Activated naive CD8-positive, alpha-beta T cell treated with anti-CD3 and anti-CD28 coated beads, Interleukin-2, amount 50 U/mL, for 24 hours (primary cell): ENCODE measurements at regions not wholly inside any gene's neighbourhood (a gene's known extent, or its start where the extent isn't known, plus 50 kb on each side); places are given as distances from the start of the nearest gene placed in this dataset.
"Not testable (repeated sequence)": the region's sequence is repeated elsewhere in the genome, so short reads cannot be mapped to it uniquely, and the experiment has no call there.

Source experiments
- ATAC-seq: fragments of 150-1000 bp; cut with Tn5 transposase; one replicate; pipeline ENCODE4 v1.10.0; 2021
- DNase-seq: peaks from one replicate; pipeline ENCODE4 v3.0.0; 2021
- H3K27ac Mint-ChIP-seq: one replicate; pipeline ENCODE4 v1.8.0; 2021; ENCODE audit warnings: mild to moderate bottlenecking, mixed read lengths
- H3K27me3 Mint-ChIP-seq: one replicate; pipeline ENCODE4 v1.8.0; 2021; ENCODE audit warnings: mixed read lengths
- H3K36me3 Mint-ChIP-seq: one replicate; pipeline ENCODE4 v1.8.0; 2021; ENCODE audit warnings: low read depth, mixed read lengths
- H3K4me1 Mint-ChIP-seq: one replicate; pipeline ENCODE4 v1.8.0; 2021; ENCODE audit warnings: mixed read lengths
- H3K4me3 Mint-ChIP-seq: one replicate; pipeline ENCODE4 v1.8.0; 2021; ENCODE audit warnings: mild to moderate bottlenecking, moderate library complexity, mixed read lengths
- H3K9me3 Mint-ChIP-seq: one replicate; pipeline ENCODE4 v1.8.0; 2021; ENCODE audit warnings: mixed read lengths

- no peaks in the 10 kb centered on the region for H3K36me3 Mint-ChIP-seq
- ATAC-seq (no peak), DNase-seq (no peak)
- H3K27ac Mint-ChIP-seq: no peak overlapping the region
- no peaks in the 10 kb centered on the region for H3K9me3 Mint-ChIP-seq
- H3K4me1 Mint-ChIP-seq: no peaks in the 10 kb centered on the region
- no peaks in the 10 kb centered on the region for H3K27me3 Mint-ChIP-seq
- H3K4me3 Mint-ChIP-seq: no peak overlapping the region
These were observed 380.3 kb downstream of the CCER1 start for GRCh38 chr12:90574676-90575075.

- ATAC-seq (no peak), DNase-seq (no peak)
- H3K27ac Mint-ChIP-seq: no peak overlapping the region
- no peaks in the 10 kb centered on the region for H3K9me3 Mint-ChIP-seq
- no peaks in the 10 kb centered on the region for H3K4me1 Mint-ChIP-seq
- no peak overlapping the region for H3K4me3 Mint-ChIP-seq
- H3K36me3 Mint-ChIP-seq: no peaks in the 10 kb centered on the region
- H3K27me3 Mint-ChIP-seq: no peaks in the 10 kb centered on the region
These were observed 382.2 kb downstream of the CCER1 start for GRCh38 chr12:90572778-90573177.

- Mint-ChIP-seq H3K4me3 (no peak overlapping the region), H3K27me3 (no peaks in the 10 kb centered on the region), H3K27ac (no peak overlapping the region), H3K9me3 (peaks cover 7% of the 10 kb centered on the region), H3K36me3 (no peaks in the 10 kb centered on the region), H3K4me1 (no peaks in the 10 kb centered on the region)
- DNase-seq: no peak
- no peak for ATAC-seq
These were observed 385.3 kb downstream of the CCER1 start for GRCh38 chr12:90569685-90570084.

- Mint-ChIP-seq H3K27ac (no peak overlapping the region), H3K4me1 (no peaks in the 10 kb centered on the region), H3K9me3 (peaks cover 7% of the 10 kb centered on the region), H3K4me3 (no peak overlapping the region), H3K36me3 (no peaks in the 10 kb centered on the region), H3K27me3 (no peaks in the 10 kb centered on the region)
- ATAC-seq (no peak), DNase-seq (no peak)
These were observed 392.3 kb downstream of the CCER1 start for GRCh38 chr12:90562671-90563070.

- Mint-ChIP-seq H3K36me3 (no peaks in the 10 kb centered on the region), H3K27me3 (no peaks in the 10 kb centered on the region), H3K4me3 (no peak overlapping the region), H3K27ac (no peak overlapping the region), H3K4me1 (no peaks in the 10 kb centered on the region), H3K9me3 (no peaks in the 10 kb centered on the region)
- ATAC-seq (no peak), DNase-seq (no peak)
These were observed 406.4 kb downstream of the CCER1 start for GRCh38 chr12:90548595-90548994.

GRCh38 chr12:90546511-90546910 lies 408.5 kb downstream of the CCER1 start:
- Mint-ChIP-seq H3K27ac (no peak overlapping the region), H3K36me3 (no peaks in the 10 kb centered on the region), H3K9me3 (no peaks in the 10 kb centered on the region), H3K4me3 (no peak overlapping the region), H3K27me3 (no peaks in the 10 kb centered on the region), H3K4me1 (no peaks in the 10 kb centered on the region)
- DNase-seq (no peak), ATAC-seq (no peak)

GRCh38 chr12:90543841-90544240 lies 411.1 kb downstream of the CCER1 start:
- ATAC-seq (no peak), DNase-seq (no peak)
- Mint-ChIP-seq H3K4me1 (no peaks in the 10 kb centered on the region), H3K4me3 (no peak overlapping the region), H3K27me3 (no peaks in the 10 kb centered on the region), H3K9me3 (no peaks in the 10 kb centered on the region), H3K36me3 (no peaks in the 10 kb centered on the region), H3K27ac (no peak overlapping the region)

- Mint-ChIP-seq H3K4me3 (no peak overlapping the region), H3K9me3 (no peaks in the 10 kb centered on the region), H3K4me1 (no peaks in the 10 kb centered on the region), H3K27me3 (no peaks in the 10 kb centered on the region), H3K27ac (no peak overlapping the region), H3K36me3 (no peaks in the 10 kb centered on the region)
- ATAC-seq (no peak), DNase-seq (no peak)
These were observed 411.6 kb downstream of the CCER1 start for GRCh38 chr12:90543374-90543773.

GRCh38 chr12:90542852-90543251 lies 412.1 kb downstream of the CCER1 start:
- H3K4me1 Mint-ChIP-seq, H3K27ac Mint-ChIP-seq, ATAC-seq, DNase-seq, H3K4me3 Mint-ChIP-seq, H3K9me3 Mint-ChIP-seq, H3K36me3 Mint-ChIP-seq, H3K27me3 Mint-ChIP-seq: not testable (repeated sequence)

GRCh38 chr12:90533828-90534227 lies 421.1 kb downstream of the CCER1 start:
- not testable (repeated sequence) for H3K27me3 Mint-ChIP-seq, H3K27ac Mint-ChIP-seq, H3K4me1 Mint-ChIP-seq, H3K4me3 Mint-ChIP-seq, DNase-seq, H3K9me3 Mint-ChIP-seq, H3K36me3 Mint-ChIP-seq, ATAC-seq

GRCh38 chr12:90520002-90520734 lies 434.8 kb downstream of the CCER1 start:
- no peak overlapping the region for H3K27ac Mint-ChIP-seq
- no peaks in the 10 kb centered on the region for H3K9me3 Mint-ChIP-seq
- H3K4me1 Mint-ChIP-seq: peaks cover 5% of the 10 kb centered on the region
- DNase-seq (no peak), ATAC-seq (no peak)
- H3K4me3 Mint-ChIP-seq: no peak overlapping the region
- no peaks in the 10 kb centered on the region for H3K27me3 Mint-ChIP-seq
- H3K36me3 Mint-ChIP-seq: no peaks in the 10 kb centered on the region

- Mint-ChIP-seq H3K27ac (no peak overlapping the region), H3K4me1 (peaks cover 6% of the 10 kb centered on the region), H3K9me3 (no peaks in the 10 kb centered on the region), H3K4me3 (no peak overlapping the region), H3K27me3 (no peaks in the 10 kb centered on the region), H3K36me3 (no peaks in the 10 kb centered on the region)
- DNase-seq (no peak), ATAC-seq (no peak)
These were observed 435.7 kb downstream of the CCER1 start for GRCh38 chr12:90519285-90519684.

GRCh38 chr12:90515199-90516175 lies 439.5 kb downstream of the CCER1 start:
- Mint-ChIP-seq H3K9me3 (no peaks in the 10 kb centered on the region), H3K27me3 (peaks cover 2% of the 10 kb centered on the region), H3K4me1 (peaks cover 6% of the 10 kb centered on the region), H3K4me3 (no peak overlapping the region), H3K36me3 (no peaks in the 10 kb centered on the region), H3K27ac (no peak overlapping the region)
- no peak for ATAC-seq
- DNase-seq: no peak

- H3K27me3 Mint-ChIP-seq: peaks cover 2% of the 10 kb centered on the region
- peaks cover 6% of the 10 kb centered on the region for H3K4me1 Mint-ChIP-seq
- no peak overlapping the region for H3K27ac Mint-ChIP-seq
- H3K36me3 Mint-ChIP-seq: no peaks in the 10 kb centered on the region
- no peak for ATAC-seq
- H3K4me3 Mint-ChIP-seq: no peak overlapping the region
- DNase-seq: no peak
- H3K9me3 Mint-ChIP-seq: no peaks in the 10 kb centered on the region
These were observed 440.7 kb downstream of the CCER1 start for GRCh38 chr12:90514325-90514724.

GRCh38 chr12:90512518-90512917 lies 442.5 kb downstream of the CCER1 start:
- H3K27ac Mint-ChIP-seq: no peak overlapping the region
- peaks cover 2% of the 10 kb centered on the region for H3K27me3 Mint-ChIP-seq
- no peak for ATAC-seq
- peaks cover 6% of the 10 kb centered on the region for H3K4me1 Mint-ChIP-seq
- no peak overlapping the region for H3K4me3 Mint-ChIP-seq
- H3K9me3 Mint-ChIP-seq: no peaks in the 10 kb centered on the region
- DNase-seq: no peak
- no peaks in the 10 kb centered on the region for H3K36me3 Mint-ChIP-seq
